ENCODE measurements at regions not wholly inside any gene's neighbourhood (a gene's known extent, or its start where the extent isn't known, plus 50 kb on each side); places are given as distances from the start of the nearest gene placed in this dataset. TPM values are rescaled to one million over a fixed set of nuclear protein-coding genes. Genes with fewer than 3 reads are reported as not detected.

DNA sequence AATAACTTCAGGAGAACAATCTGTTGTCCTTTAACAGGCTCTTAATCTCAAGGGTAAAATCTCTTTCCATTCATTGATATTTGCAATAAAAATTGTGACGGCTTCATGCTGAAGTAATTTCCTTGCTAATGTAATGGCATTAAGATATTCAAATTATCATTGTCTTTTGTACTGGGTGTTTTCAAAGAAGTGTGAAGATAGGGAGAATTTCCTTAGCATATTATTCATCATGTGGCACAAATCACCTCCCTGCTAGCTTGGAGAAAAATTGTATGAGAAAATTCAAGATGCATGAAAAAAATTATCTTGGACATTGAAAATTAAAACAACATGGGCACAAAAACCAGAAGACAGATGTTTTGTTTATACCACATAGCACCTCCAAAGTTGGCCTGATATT, 63.6 kb upstream of the ARID2 start:
- DNase-seq (ENCODE audit: low spot score in 2 of 2), result no peak

DNA sequence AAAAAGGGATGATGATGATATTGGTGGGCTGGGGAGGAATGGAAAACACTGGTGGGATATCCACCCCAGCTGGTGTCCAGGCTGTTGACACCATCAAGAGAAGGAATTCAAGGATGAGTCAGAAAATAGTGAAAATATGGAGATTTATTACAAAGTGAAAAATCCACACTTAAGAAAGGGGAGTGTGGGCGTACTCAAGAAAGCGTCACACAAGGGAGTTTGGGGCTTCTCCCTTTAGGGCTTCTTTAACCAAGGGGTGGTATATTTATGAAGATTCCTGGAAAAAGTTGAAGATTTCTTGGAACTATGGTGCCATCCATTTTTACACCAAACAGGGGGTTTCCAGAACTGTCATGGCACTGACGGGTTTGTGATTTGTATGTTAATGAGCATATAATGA, 63.1 kb upstream of the ARID2 start:
- DNase-seq (ENCODE audit: low spot score in 2 of 2), result no peak
- no peak for FAIRE-seq

More for the DNA sequence above, 63.6 kb upstream of the ARID2 start:
- FAIRE-seq, result no peak

DNA sequence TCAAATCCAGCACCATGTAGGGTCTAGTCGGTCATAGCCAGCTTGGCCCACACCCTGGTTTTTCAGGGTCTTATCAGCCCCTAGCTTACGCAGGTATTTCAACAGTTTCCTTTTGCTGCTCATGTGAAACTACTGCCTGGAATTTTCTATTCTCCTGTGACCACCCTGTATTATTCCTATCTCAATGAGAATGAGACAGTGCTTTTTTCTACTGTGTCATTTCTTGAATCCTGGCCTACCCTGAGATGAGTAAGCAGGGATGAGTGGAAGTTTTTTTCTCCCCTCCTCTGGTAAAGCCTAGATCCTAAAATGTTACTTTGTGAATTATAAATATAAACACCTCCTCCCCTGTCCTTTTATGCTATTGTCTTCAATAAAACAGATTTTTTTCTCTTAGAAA, 62.7 kb upstream of the ARID2 start:
- FAIRE-seq, result no peak
- no peak for DNase-seq (ENCODE audit: low spot score in 2 of 2)

DNA sequence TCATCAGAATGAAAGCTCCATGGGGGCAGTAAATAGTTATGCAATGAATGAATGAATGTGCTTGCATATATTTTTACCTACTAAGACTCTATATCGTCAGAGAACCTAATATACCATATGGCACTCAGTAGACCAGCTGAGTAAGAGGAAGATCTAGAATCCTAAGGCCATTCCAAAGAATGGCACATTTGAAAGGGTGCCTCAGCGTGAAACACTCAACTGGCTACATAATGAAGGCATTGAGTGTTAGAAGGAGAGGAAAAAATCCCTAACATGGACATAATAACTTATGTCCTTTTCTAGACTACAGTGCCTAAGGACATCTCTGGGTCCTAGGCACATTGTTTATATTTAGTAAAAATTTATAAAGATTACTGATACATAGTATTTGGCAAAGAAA, 61.7 kb upstream of the ARID2 start:
- DNase-seq (ENCODE audit: low spot score in 2 of 2) (no peak), FAIRE-seq (no peak)

DNA sequence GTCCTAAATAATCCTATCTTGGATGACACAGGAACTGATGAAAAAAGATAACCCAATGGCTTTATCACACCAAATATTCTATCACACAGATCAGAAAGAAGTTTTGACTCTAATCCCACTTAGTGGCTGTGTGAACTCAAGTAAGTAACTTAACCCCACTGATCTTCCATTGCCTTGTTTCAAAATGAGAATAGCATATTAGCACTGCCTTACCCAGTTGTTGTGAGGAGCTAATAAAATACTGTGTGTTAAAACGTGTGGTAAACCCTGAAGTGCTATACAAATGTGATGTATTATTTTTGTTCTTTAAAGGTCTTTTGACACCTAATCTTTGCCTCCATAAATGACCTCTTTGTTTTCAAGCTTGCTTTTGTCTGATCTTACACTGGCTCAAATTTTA, 60.9 kb upstream of the ARID2 start:
- FAIRE-seq (no peak), DNase-seq (ENCODE audit: low spot score in 2 of 2) (no peak)

DNA sequence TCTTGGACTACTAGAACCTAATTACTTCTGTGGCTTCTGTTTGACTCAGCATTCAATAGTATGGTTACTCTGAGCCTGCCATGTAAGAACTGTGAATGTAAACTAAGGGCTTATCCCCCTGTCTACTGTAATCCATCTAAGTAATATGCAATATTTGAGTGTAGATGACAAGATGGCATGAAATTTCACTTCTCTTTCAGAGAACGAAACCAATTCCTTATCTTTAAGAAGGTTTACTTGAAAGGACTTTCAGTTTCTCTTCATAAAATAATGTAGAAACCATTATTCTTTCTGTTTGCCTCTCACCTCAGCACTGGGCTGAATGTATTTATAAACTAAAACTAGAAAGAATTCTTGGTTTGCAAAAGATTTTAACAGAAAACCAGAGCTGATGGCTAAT, 60.4 kb upstream of the ARID2 start:
- DNase-seq (ENCODE audit: low spot score in 2 of 2), result no peak
- FAIRE-seq, result no peak

DNA sequence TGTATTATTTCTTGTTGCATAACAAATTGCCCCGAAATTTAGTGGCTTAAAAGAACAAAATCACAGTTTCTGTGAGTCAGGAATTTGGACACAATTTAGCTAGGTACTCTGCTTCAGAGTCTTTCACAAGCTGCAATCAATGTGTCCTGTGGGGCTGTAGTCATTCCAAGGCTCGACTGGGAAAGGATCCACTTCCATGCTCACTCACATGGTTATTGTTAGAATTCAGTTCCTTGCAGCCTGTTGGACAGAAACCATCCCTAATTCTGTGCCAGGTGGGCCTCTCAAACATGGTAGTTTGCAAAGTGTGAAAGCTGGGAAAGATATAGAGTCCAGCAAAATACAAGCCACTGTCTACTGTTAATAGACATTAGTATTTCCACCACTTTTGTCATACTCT, 59.7 kb upstream of the ARID2 start:
- DNase-seq (ENCODE audit: low spot score in 2 of 2) (no peak), FAIRE-seq (no peak)

DNA sequence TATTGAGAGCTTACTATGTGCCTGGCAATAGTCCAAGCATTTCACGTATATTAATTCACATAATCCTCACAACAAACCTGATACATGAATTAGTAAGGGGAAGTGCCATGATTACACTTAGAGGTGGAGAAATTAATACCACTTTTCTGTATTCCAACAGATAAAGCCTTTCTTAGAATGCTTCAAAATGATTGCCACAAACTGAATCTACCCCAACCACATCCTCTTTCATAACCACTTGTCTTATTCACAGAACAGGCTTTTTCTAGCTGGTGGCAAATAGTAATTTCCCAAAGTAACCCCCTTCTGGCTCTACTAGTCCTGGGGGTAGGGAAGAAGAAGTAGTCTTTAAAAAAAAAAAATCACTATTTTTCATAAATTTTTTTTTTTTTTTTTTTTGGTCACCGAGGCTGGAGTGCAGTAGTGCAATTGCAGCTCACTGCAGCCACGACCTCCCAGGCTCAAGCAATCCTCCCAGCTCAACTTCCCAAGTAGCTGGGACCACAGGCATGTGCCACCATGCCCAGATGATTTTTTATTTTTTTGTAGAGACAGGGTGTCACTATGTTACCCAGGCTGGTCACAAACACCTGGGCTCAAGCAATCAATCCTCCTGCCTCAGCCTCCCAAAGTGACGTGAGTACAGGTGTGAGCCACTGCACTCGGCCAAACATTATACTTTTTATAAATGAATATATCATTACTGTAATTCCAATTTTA, 59.0 kb upstream of the ARID2 start:
- DNase-seq (ENCODE audit: low spot score in 2 of 2) (no peak), FAIRE-seq (no peak)

DNA sequence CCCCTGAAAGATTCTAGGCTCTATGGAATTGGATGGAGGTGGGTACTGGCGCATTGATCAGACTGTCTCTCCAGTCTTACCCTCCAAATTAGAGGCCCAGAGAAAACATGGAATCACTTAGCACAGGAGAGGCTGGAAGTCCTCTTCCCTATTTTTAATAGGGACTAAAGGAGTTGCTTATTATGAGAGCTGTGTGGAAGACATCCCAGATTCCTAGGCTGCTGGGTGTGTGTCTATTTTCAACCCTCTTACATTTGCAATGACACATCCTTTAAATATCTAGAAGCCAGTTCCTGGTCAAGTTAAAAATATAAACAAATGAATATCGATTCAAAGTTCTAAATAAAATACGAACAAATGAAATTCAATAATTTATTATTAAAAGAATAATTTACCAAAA, 58.3 kb upstream of the ARID2 start:
- DNase-seq (ENCODE audit: low spot score in 2 of 2) (no peak), FAIRE-seq (no peak)

DNA sequence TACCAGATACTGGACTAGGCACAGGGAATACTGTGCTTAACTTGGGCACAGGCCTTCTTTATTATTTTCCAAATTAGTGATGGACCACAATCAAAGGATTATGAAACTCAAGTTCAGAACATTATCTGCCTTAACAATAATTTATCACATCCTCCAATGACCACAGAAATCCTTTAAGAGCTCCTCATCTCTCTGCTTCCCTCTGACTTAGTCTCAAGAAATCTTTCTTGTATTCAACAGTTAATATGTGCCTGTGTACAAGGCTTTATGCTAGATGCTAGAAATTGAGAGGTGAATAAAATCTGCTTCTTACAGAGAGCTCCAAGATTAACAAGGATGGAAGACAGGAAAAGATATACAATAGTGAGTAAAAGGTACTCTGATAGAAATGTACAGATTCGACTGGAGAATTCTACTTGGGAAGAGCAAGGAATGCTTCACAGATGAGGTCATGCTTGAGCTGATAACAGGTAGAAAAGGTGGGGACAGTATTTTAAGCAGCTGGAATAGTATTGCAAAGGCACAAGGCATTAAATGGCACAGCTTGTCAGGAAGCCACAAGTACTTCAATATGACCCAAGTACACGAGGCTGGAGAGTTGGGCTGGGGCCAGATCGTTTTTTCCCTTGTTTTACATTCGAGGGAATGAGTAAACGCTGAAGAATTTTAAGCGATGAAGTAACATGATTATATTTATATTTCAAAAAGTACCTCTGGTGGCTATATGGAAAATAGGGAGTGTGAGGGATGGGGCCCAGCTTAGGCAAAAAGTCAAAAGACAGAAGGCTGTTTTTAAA, 55.1 kb upstream of the ARID2 start:
- DNase-seq (ENCODE audit: low spot score in 2 of 2) (no peak), FAIRE-seq (no peak)

DNA sequence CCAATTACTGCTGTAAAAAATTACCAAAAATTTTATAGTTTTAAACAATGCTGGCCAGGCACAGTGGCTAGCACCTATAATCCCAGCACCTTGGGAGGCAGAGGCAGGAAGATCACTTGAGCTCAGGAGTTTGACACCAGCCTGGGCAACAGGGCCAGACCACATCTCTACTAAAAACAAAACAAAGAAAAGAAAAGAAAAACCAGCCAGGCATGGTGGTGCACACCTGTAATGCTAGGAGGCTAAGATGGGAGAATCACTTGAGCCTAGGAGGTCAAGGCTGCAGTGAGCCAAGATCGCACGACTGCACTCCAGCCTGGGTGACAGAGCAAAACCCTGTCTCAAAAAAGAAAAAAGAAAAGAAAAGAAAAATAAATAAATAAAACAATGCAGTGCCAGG, 54.0 kb upstream of the ARID2 start:
- no peak for DNase-seq (ENCODE audit: low spot score in 2 of 2)
- no peak for FAIRE-seq

Small RNA genes lying in the stretch of these regions (small RNA-seq; reads per million reads assigned to genes)
- gene RF00026, result not detected
